Neural progenitor cell (in vitro differentiated cells): ENCODE measurements at regions not wholly inside any gene's neighbourhood (a gene's known extent, or its start where the extent isn't known, plus 50 kb on each side); places are given as distances from the start of the nearest gene placed in this dataset.

Source experiments
- DNase-seq: peaks from one replicate; pipeline ENCODE4 v3.0.0-alpha.2; 2016; ENCODE audit warnings: low spot score
- H2AFZ ChIP-seq: fragments of 200-600 bp; sonication (generic); replicated peaks from 2 replicates; pipeline ENCODE4 v1.6.1; 2016; ENCODE audit warnings: antibody characterized with exemption
- H3F3A ChIP-seq: fragments of 200-600 bp; sonication (generic); 2 replicates; pipeline ENCODE4 v1.6.1; 2016; ENCODE audit warnings: antibody characterized with exemption, low read depth
- H3K27ac ChIP-seq: fragments of 200-600 bp; sonication (generic); 2 replicates; pipeline ENCODE4 v1.5.1; 2016; ENCODE audit warnings: mild to moderate bottlenecking
- H3K27me3 ChIP-seq: fragments of 200-600 bp; sonication (generic); 2 replicates; pipeline ENCODE4 v1.6.1; 2016; ENCODE audit warnings: mild to moderate bottlenecking, moderate library complexity
- H3K36me3 ChIP-seq: fragments of 200-600 bp; sonication (generic); 2 replicates; pipeline ENCODE4 v1.5.1; 2016
- H3K4me1 ChIP-seq: fragments of 200-600 bp; sonication (generic); 2 replicates; pipeline ENCODE4 v1.6.1; 2016; ENCODE audit warnings: mixed run types
- H3K4me2 ChIP-seq: fragments of 200-600 bp; sonication (generic); 2 replicates; pipeline ENCODE4 v1.6.1; 2016
- H3K4me3 ChIP-seq: fragments of 200-600 bp; sonication (generic); 2 replicates; pipeline ENCODE4 v1.5.1; 2016
- H3K79me2 ChIP-seq: fragments of 200-600 bp; sonication (generic); 2 replicates; pipeline ENCODE4 v1.6.1; 2016; ENCODE audit warnings: low read depth
- H3K9ac ChIP-seq: fragments of 200-600 bp; sonication (generic); 2 replicates; pipeline ENCODE4 v1.6.1; 2016
- H3K9me3 ChIP-seq: fragments of 200-600 bp; sonication (generic); 2 replicates; pipeline ENCODE4 v1.5.1; 2016; ENCODE audit warnings: low read depth
- H4K20me1 ChIP-seq: fragments of 200-600 bp; sonication (generic); 2 replicates; pipeline ENCODE4 v1.6.1; 2016; ENCODE audit warnings: low read depth
- H3K27ac Mint-ChIP-seq: 3 replicates; pipeline ENCODE4 v1.8.0; 2021; ENCODE audit warnings: mixed read lengths
- H3K27me3 Mint-ChIP-seq: 2 replicates; pipeline ENCODE4 v1.8.0; 2022; ENCODE audit warnings: low read depth, mild to moderate bottlenecking, inconsistent platforms, moderate library complexity, mixed read lengths; ENCODE audit not compliant: insufficient read depth
- H3K36me3 Mint-ChIP-seq: 3 replicates; pipeline ENCODE4 v1.8.0; 2021; ENCODE audit warnings: mixed read lengths
- H3K4me1 Mint-ChIP-seq: 3 replicates; pipeline ENCODE4 v1.8.0; 2021; ENCODE audit warnings: mixed read lengths
- H3K4me3 Mint-ChIP-seq: 3 replicates; pipeline ENCODE4 v1.8.0; 2021; ENCODE audit warnings: mild to moderate bottlenecking, moderate library complexity, mixed read lengths
- H3K9me3 Mint-ChIP-seq: 3 replicates; pipeline ENCODE4 v1.8.0; 2020; ENCODE audit warnings: mixed read lengths
- EZH2 ChIP-seq: fragments of 200-600 bp; sonication (generic); IDR thresholded peaks from 2 replicates; pipeline ENCODE4 v1.6.1; 2017; ENCODE audit warnings: antibody characterized with exemption, mild to moderate bottlenecking, moderate library complexity
- EZH2phosphoT487 ChIP-seq: fragments of 200-600 bp; sonication (generic); IDR thresholded peaks from 2 replicates; pipeline ENCODE4 v1.6.1; 2017; ENCODE audit warnings: antibody characterized with exemption
- TF ChIP-seq, protein P1 (sequence below): fragments of 200-600 bp; sonication (generic); IDR thresholded peaks from 2 replicates; pipeline ENCODE4 v1.5.1; 2017; ENCODE audit warnings: antibody characterized with exemption, mild to moderate bottlenecking

DNA sequence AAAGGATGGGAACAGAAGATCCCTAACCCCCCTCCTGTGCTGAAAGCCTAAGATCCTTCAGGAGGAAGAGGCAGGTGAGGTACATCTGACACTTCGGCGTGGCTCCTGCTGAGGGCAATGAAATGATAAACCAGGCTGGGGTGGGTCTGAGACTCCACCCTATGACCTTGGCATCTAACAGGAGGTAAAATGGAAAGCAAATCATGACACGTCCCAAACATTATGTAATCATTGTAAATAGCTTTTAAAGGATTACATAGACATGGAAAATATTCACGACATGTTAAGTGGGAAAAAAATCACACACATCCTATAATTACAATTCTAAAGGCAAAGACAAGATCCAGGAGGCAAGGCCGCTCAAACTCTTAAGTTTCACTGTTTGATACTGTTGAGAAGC lies 70.5 kb downstream of the LINC01488 start:
- no peak overlapping the region for H2AFZ ChIP-seq
- no peaks in the 10 kb centered on the region for H4K20me1 ChIP-seq
- no peaks in the 10 kb centered on the region for H3F3A ChIP-seq
- H3K79me2 ChIP-seq: no peaks in the 10 kb centered on the region
- no peak for DNase-seq
- H3K9me3 Mint-ChIP-seq: peaks cover 26% of the 10 kb centered on the region
- no peak overlapping the region for H3K4me2 ChIP-seq
- peaks cover 9% of the 10 kb centered on the region for H3K27me3 Mint-ChIP-seq
- H3K27ac ChIP-seq: no peak overlapping the region
- H3K36me3 ChIP-seq: no peaks in the 10 kb centered on the region
- peaks cover 10% of the 10 kb centered on the region for H3K9me3 ChIP-seq
- no peak overlapping the region for H3K9ac ChIP-seq
- H3K36me3 Mint-ChIP-seq: no peaks in the 10 kb centered on the region
- no peak overlapping the region for H3K4me3 ChIP-seq
- TF ChIP-seq, protein P1, sequence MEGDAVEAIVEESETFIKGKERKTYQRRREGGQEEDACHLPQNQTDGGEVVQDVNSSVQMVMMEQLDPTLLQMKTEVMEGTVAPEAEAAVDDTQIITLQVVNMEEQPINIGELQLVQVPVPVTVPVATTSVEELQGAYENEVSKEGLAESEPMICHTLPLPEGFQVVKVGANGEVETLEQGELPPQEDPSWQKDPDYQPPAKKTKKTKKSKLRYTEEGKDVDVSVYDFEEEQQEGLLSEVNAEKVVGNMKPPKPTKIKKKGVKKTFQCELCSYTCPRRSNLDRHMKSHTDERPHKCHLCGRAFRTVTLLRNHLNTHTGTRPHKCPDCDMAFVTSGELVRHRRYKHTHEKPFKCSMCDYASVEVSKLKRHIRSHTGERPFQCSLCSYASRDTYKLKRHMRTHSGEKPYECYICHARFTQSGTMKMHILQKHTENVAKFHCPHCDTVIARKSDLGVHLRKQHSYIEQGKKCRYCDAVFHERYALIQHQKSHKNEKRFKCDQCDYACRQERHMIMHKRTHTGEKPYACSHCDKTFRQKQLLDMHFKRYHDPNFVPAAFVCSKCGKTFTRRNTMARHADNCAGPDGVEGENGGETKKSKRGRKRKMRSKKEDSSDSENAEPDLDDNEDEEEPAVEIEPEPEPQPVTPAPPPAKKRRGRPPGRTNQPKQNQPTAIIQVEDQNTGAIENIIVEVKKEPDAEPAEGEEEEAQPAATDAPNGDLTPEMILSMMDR: no peak
- TF ChIP-seq EZH2 (no peak), EZH2phosphoT487 (no peak)
- H3K4me3 Mint-ChIP-seq: no peak overlapping the region
- peak overlapping the region; percentile 12 for H3K27ac Mint-ChIP-seq
- H3K4me1 Mint-ChIP-seq: peaks cover 3% of the 10 kb centered on the region
- no peaks in the 10 kb centered on the region for H3K4me1 ChIP-seq
- no peaks in the 10 kb centered on the region for H3K27me3 ChIP-seq

DNA sequence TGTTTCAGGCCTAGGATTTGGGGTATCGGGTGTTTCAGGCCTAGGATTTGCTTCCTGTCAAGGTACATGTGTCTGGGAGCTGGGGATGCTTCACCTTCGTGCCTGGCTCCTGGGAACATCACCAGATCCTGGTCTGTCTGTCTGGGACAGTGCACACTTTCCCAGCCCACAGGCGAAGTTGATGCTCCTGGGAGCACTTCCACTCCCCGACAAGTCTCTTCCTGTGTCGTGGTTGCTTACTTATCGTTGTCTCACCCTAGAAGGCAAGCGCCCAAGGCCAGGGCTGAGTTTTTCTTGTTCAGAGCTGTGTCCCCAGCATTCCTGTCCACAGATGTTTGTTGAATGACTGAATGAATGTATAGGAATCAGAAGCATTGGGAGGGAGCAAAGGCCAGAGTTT lies 71.5 kb downstream of the LINC01488 start:
- Histone ChIP-seq H3K36me3 (no peaks in the 10 kb centered on the region), H3K27ac (no peak overlapping the region), H3K9ac (no peak overlapping the region), H3K79me2 (no peaks in the 10 kb centered on the region), H2AFZ (no peak overlapping the region), H3K4me1 (no peaks in the 10 kb centered on the region), H3K4me2 (no peak overlapping the region), H3K4me3 (no peak overlapping the region), H3K27me3 (no peaks in the 10 kb centered on the region), H4K20me1 (no peaks in the 10 kb centered on the region), H3F3A (no peaks in the 10 kb centered on the region), H3K9me3 (peaks cover 10% of the 10 kb centered on the region)
- H3K9me3 Mint-ChIP-seq: peaks cover 26% of the 10 kb centered on the region
- H3K4me3 Mint-ChIP-seq: peak overlapping the region; percentile 53
- TF ChIP-seq EZH2phosphoT487 (no peak), EZH2 (no peak)
- TF ChIP-seq, protein P1: no peak
- H3K27me3 Mint-ChIP-seq: peaks cover 9% of the 10 kb centered on the region
- H3K27ac Mint-ChIP-seq: no peak overlapping the region
- peaks cover 3% of the 10 kb centered on the region for H3K4me1 Mint-ChIP-seq
- no peaks in the 10 kb centered on the region for H3K36me3 Mint-ChIP-seq
- no peak for DNase-seq

DNA sequence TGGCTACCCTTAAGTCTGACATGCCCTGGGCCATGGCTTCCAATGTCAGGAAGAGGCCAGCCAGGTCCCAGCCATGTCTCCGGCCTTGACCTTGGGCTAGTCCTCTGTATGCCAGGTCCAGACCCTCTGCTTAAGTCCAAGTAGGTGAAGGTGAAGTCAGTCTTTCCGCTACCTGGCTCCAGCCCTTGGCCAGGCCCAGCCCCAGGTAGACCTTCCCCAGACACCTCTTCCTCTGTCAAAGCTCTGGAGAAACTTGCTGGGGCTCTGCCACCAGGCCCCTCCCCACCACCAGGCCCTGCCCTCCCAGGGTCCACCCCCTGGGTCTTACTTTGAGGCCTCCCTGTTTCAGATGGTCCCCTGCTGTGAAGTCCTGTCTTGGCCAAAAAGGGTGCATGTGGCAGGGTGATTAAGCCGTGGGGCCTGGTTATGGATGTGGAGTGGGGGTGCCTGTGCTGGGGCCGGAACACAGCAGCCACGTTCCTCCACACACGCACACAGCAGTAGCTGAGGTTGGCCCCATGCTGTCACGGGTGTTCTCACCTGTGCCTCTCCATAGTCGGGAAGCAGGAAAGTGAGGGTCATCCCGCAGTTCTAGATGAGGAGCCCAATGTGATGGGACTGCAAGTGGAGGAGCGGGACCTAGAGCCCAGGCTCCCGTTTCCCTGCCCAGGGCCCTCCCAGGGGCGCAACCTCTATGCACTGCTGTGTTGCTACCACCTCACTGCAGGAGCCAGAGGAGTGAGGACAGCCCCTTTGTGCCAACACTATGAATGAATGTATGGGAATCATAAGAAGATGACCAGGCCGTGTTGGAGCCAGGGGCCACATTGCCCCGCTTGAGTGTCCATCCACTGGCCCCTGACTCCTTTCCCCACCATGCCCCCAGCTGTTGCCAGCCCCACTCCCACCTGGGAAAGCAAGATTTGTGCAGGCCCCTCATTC lies 72.2 kb downstream of the LINC01488 start:
- Histone ChIP-seq H3K4me2 (no peak overlapping the region), H3K27ac (no peak overlapping the region), H3K4me1 (no peaks in the 10 kb centered on the region), H3K9ac (no peak overlapping the region), H2AFZ (no peak overlapping the region), H3F3A (no peaks in the 10 kb centered on the region), H3K79me2 (no peaks in the 10 kb centered on the region), H4K20me1 (no peaks in the 10 kb centered on the region), H3K4me3 (no peak overlapping the region), H3K9me3 (peaks cover 10% of the 10 kb centered on the region), H3K27me3 (no peaks in the 10 kb centered on the region), H3K36me3 (no peaks in the 10 kb centered on the region)
- H3K9me3 Mint-ChIP-seq: peaks cover 24% of the 10 kb centered on the region
- H3K4me1 Mint-ChIP-seq: peaks cover 3% of the 10 kb centered on the region
- peaks cover 6% of the 10 kb centered on the region for H3K27me3 Mint-ChIP-seq
- H3K27ac Mint-ChIP-seq: no peak overlapping the region
- no peak for DNase-seq
- TF ChIP-seq EZH2phosphoT487: no peak
- no peak for TF ChIP-seq EZH2
- TF ChIP-seq, protein P1: no peak
- no peak overlapping the region for H3K4me3 Mint-ChIP-seq
- no peaks in the 10 kb centered on the region for H3K36me3 Mint-ChIP-seq
